WERI-Rb-1 (cell line): ENCODE measurements at regions not wholly inside any gene's neighbourhood (a gene's known extent, or its start where the extent isn't known, plus 50 kb on each side); places are given as distances from the start of the nearest gene placed in this dataset.

Experiments
- DNase-seq: peaks from one replicate; pipeline ENCODE4 v3.0.0-alpha.2; 2020
- H3K27ac ChIP-seq: fragments of 250-450 bp; sonication (Bioruptor Pico); 2 replicates; pipeline ENCODE4 v1.5.1; 2020; ENCODE audit warnings: mild to moderate bottlenecking, moderate library complexity
- H3K27me3 ChIP-seq: fragments of 250-450 bp; sonication (Bioruptor Pico); 2 replicates; pipeline ENCODE4 v1.5.1; 2021; ENCODE audit warnings: mild to moderate bottlenecking, low read depth, moderate library complexity; ENCODE audit not compliant: insufficient read depth, severe bottlenecking
- H3K36me3 ChIP-seq: fragments of 250-450 bp; sonication (Bioruptor Pico); 2 replicates; pipeline ENCODE4 v1.5.1; 2020; ENCODE audit warnings: mild to moderate bottlenecking, moderate library complexity
- H3K4me3 ChIP-seq: 2 replicates; pipeline ENCODE4 v1.5.1; 2011; ENCODE audit warnings: low read depth, mild to moderate bottlenecking, control low read depth, low read length
- H3K9me3 ChIP-seq: fragments of 250-450 bp; sonication (Bioruptor Pico); 2 replicates; pipeline ENCODE4 v1.5.1; 2021; ENCODE audit warnings: mild to moderate bottlenecking, moderate library complexity; ENCODE audit not compliant: severe bottlenecking
- CTCF ChIP-seq: IDR thresholded peaks from 2 replicates; pipeline ENCODE4 v1.5.1; 2011; ENCODE audit warnings: low read depth, mild to moderate bottlenecking, control low read depth, inconsistent platforms, low read length

GRCh38 chr22:23397613-23398567, 182.2 kb downstream of the IGLL1 start:
- H3K9me3 ChIP-seq = no peaks in the 10 kb centered on the region
- no peak for DNase-seq
- no peak overlapping the region for H3K4me3 ChIP-seq
- H3K27me3 ChIP-seq = no peaks in the 10 kb centered on the region
- TF ChIP-seq CTCF = no peak
- H3K27ac ChIP-seq = peak overlapping the region; percentile 77
- H3K36me3 ChIP-seq = no peaks in the 10 kb centered on the region

- Histone ChIP-seq H3K27me3 (no peaks in the 10 kb centered on the region), H3K27ac (peak overlapping the region; percentile 77), H3K4me3 (no peak overlapping the region), H3K36me3 (no peaks in the 10 kb centered on the region), H3K9me3 (no peaks in the 10 kb centered on the region)
- TF ChIP-seq CTCF = no peak
- DNase-seq = peak; percentile 75
Observed at GRCh38 chr22:23397008-23397612, 183.0 kb downstream of the IGLL1 start.

GRCh38 chr22:23396362-23397007, 183.6 kb downstream of the IGLL1 start:
- no peak for TF ChIP-seq CTCF
- no peak for DNase-seq
- H3K27ac ChIP-seq = peak overlapping the region; percentile 77

GRCh38 chr22:23395530-23396361, 184.3 kb downstream of the IGLL1 start:
- no peaks in the 10 kb centered on the region for H3K27me3 ChIP-seq
- no peak overlapping the region; the same call in 1 of the 2 replicates for H3K27ac ChIP-seq
- TF ChIP-seq CTCF = no peak
- no peak overlapping the region for H3K4me3 ChIP-seq
- DNase-seq = no peak
- no peaks in the 10 kb centered on the region for H3K9me3 ChIP-seq
- H3K36me3 ChIP-seq = no peaks in the 10 kb centered on the region

More at GRCh38 chr22:23396362-23397007, 183.6 kb downstream of the IGLL1 start:
- Histone ChIP-seq H3K9me3 (no peaks in the 10 kb centered on the region), H3K4me3 (no peak overlapping the region), H3K36me3 (no peaks in the 10 kb centered on the region), H3K27me3 (no peaks in the 10 kb centered on the region)

- no peaks in the 10 kb centered on the region for H3K36me3 ChIP-seq
- H3K27ac ChIP-seq = no peak overlapping the region
- no peak for DNase-seq
- H3K9me3 ChIP-seq = no peaks in the 10 kb centered on the region
- H3K4me3 ChIP-seq = no peak overlapping the region
- no peak for TF ChIP-seq CTCF
- no peaks in the 10 kb centered on the region for H3K27me3 ChIP-seq
Observed at GRCh38 chr22:23394525-23395326, 185.4 kb downstream of the IGLL1 start.
